ENCODE measurements at regions not wholly inside any gene's neighbourhood (a gene's known extent, or its start where the extent isn't known, plus 50 kb on each side); places are given as distances from the start of the nearest gene placed in this dataset.

GRCh38 chr1:239802275-239802674 is 289.4 kb upstream of the FMN2 start:
- DNase-seq (ENCODE audit: low read depth, low spot score) (no peak), ATAC-seq (no peak)
- no TSS peak for BruUV-seq (replicated peaks)
- no peak overlapping the region for H3K4me3 ChIP-seq (ENCODE audit: low read depth in 2 of 2, low read length in 2 of 2)
- ChIA-PET CTCF (no interaction called here), POLR2A (no interaction called here)
- intact Hi-C loops (cut with micrococcal nuclease; ENCODE audit: unreplicated experiment): no loop called here
- in situ Hi-C loops (cut with HindIII; ENCODE audit: low pct_unique_long_range_greater_than_20kb, low sequenced_read_pairs): no loop called here
- no peak overlapping the region for H3K27ac ChIP-seq (ENCODE audit: low read length)
- TF ChIP-seq REST (IDR thresholded peaks at IDR 0.05; ENCODE audit: insufficient read depth in 1 of 2, low read depth in 2 of 2, low read length in 1 of 2): no peak
- TF ChIP-seq TCF7L2 (IDR thresholded peaks at IDR 0.05; ENCODE audit: low read depth, low read length): no peak
- TF ChIP-seq POLR2AphosphoS5 (IDR thresholded peaks at IDR 0.05; ENCODE audit: low read depth, low read length): no peak
- TF ChIP-seq SIN3A (IDR thresholded peaks at IDR 0.05; ENCODE audit: borderline replicate concordance, insufficient read depth, low read depth, low read length): no peak
- no peak for TF ChIP-seq CTCF (IDR thresholded peaks at IDR 0.05)
- no peaks in the 10 kb centered on the region for H3K36me3 ChIP-seq (ENCODE audit: control insufficient read depth, insufficient read depth, low read length)
- H3K9me3 ChIP-seq (ENCODE audit: control insufficient read depth, insufficient read depth, low read depth, low read length): no peaks in the 10 kb centered on the region
- no peaks in the 10 kb centered on the region for H3K27me3 ChIP-seq (ENCODE audit: control insufficient read depth, insufficient read depth, low read length)
- H3K4me1 ChIP-seq (ENCODE audit: control insufficient read depth, insufficient read depth, low read length): no peaks in the 10 kb centered on the region

GRCh38 chr1:239803781-239804180 is 287.9 kb upstream of the FMN2 start:
- Histone ChIP-seq H3K4me1 (ENCODE audit: control insufficient read depth, insufficient read depth, low read length) (no peaks in the 10 kb centered on the region), H3K27me3 (ENCODE audit: control insufficient read depth, insufficient read depth, low read length) (no peaks in the 10 kb centered on the region), H3K36me3 (ENCODE audit: control insufficient read depth, insufficient read depth, low read length) (no peaks in the 10 kb centered on the region), H3K4me3 (ENCODE audit: low read depth in 2 of 2, low read length in 2 of 2) (no peak overlapping the region), H3K9me3 (ENCODE audit: control insufficient read depth, insufficient read depth, low read depth, low read length) (no peaks in the 10 kb centered on the region), H3K27ac (ENCODE audit: low read length) (no peak overlapping the region)
- POLR2A ChIA-PET: no interaction called here
- ATAC-seq (no peak), DNase-seq (ENCODE audit: low read depth, low spot score) (no peak)
- BruUV-seq (replicated peaks): no TSS peak
- no peak for TF ChIP-seq SIN3A (IDR thresholded peaks at IDR 0.05; ENCODE audit: borderline replicate concordance, insufficient read depth, low read depth, low read length)
- no peak for TF ChIP-seq TCF7L2 (IDR thresholded peaks at IDR 0.05; ENCODE audit: low read depth, low read length)
- TF ChIP-seq CTCF (IDR thresholded peaks at IDR 0.05): no peak
- TF ChIP-seq POLR2AphosphoS5 (IDR thresholded peaks at IDR 0.05; ENCODE audit: low read depth, low read length): no peak
- TF ChIP-seq REST (IDR thresholded peaks at IDR 0.05; ENCODE audit: insufficient read depth in 1 of 2, low read depth in 2 of 2, low read length in 1 of 2): no peak
- in situ Hi-C loops (cut with HindIII; ENCODE audit: low pct_unique_long_range_greater_than_20kb, low sequenced_read_pairs): no loop called here
- CTCF ChIA-PET: no interaction called here
- intact Hi-C loops (cut with micrococcal nuclease; ENCODE audit: unreplicated experiment): no loop called here
